NAMALWA (cell line): ENCODE measurements at regions not wholly inside any gene's neighbourhood (a gene's known extent, or its start where the extent isn't known, plus 50 kb on each side); places are given as distances from the start of the nearest gene placed in this dataset.
"Not testable (repeated sequence)": the region's sequence is repeated elsewhere in the genome, so short reads cannot be mapped to it uniquely, and the experiment has no call there.

Source experiments
- DNase-seq: peaks from one replicate; pipeline ENCODE4 v3.0.0-alpha.2; 2015; ENCODE audit warnings: low spot score

DNA sequence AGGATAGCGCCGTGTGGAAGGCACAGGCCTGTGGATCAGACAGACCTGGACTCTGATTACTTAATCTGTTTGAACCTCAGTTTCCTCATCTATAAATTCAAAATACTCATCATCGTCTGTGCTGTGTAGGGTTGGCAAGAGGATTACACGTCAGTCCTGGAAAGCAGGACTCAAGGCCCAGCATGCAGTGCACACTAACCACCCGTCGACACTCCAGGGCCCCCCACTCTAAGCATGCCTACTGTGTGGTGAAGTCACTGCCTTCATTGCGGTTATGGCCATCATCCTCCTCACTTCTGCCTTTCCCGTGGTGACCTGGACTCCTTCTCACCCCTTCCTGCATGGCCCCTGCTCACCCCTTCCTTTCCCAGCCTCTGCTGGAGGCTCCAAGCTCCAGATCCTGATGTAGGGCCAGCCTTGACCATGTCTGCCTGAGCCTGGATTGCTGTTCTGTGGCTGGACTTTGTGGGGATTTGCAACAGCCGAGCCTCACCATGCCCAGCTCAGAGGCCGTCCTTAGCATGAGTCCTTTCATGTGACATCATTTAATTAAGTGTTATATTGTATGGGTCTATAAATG lies 1158.0 kb downstream of the TBC1D22A start:
- DNase-seq = no peak

GRCh38 chr22:47919893-47920292 lies 1157.4 kb downstream of the TBC1D22A start:
- no peak for DNase-seq

DNA sequence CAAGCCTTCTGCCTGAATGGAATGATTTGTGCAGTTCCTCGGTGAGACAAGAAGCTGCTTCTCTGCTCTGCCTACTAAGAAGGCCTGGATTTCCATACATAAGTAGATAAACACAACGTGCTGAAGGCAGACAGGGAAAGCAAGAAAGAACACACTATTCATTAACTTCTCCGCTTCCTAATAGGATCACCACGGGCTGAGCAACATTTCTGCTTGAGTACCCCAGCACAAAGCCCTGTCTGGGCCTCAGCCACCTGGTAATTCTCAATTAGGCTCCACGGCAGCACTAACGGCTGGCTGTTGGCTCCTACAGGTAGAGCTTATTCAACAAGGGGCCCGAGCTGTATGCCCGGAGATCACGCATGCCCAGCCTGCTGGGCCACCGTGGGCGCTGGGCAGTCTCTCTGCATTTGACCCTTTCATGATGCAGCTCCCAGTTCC lies 1156.6 kb downstream of the TBC1D22A start:
- no peak for DNase-seq

DNA sequence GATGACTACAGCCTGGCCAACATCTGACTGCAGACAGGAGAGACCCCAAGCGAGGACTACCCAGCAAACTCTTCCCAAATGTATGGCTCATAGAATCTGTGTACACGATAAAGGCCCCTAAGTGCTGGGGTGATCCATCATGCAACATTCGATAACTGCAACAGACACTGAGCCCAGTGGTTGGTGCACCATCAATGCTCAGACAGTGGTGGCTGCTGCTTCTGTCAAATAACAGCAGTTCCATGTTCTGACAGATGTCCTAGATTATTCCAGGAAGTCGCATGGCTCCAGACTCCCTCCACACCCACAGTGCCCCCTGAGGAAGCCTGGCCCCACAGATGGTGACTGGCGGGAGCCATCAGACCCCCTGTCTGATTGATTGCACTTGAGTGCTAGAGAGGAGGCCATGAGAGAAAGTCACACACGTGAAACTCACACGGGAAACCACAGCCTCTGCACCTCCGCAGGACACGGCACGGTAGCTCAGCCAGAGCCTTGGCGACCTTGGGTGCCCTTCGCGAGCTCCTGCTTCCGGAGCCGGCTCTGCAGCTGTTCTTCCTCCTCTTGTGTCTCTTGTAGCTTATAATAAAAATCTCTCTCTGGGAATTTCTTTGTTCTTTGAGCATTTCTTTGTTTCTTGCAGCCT lies 1155.9 kb downstream of the TBC1D22A start:
- no peak for DNase-seq

DNA sequence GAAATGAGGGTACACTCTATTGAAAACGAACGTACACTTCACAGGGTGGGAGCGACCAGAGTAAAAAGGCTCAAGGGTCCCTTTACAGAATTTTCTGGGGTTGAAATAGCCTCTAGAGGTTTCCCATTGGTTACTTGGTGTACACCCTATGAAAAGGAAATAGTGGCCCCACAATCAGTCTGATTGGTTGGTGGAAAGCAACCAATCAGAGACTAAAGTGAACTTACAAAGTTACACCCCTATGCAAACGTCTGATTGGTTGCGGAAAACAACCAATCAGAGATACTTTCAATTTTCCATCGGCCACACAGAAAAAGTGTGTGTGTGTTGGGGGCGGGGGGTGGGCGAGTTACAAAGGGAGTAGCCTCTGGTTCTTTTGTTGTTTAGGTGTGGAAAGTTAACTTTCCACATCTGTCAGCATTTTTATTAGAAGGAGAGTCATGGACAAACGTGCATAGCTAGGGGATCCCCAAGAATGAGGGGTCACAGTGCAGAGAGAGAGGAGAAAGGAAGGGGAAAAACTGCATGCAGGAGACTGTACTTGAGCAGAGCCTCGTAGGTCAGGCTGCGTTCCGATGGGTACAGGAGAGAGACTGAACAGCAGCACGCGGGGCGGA lies 1152.1 kb downstream of the TBC1D22A start:
- peak; percentile 46 for DNase-seq

DNA sequence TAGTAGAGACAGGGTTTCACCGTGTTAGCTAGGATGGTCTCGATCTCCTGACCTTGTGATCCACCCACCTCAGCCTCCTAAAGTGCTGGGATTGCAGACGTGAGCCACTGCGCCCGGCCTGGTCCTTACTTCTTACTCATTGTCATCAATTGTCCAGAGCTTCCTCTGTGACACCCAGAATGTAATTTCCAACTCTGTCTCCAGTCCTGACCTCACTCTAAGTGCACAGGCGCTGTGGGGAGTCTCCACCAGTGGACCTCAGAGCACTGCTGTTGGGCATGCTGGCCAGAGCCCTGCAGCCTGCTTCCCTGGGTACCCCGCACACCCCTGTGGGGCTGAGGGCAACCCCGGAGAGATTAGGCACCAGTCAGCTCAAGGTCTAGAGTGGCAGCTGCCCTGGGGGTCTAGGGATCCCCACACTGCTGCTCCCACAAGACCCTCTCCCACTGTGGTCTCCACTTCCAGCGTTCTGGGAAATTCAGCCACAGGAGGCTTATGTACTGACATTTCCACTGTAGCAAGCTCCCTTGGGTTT lies 1140.3 kb downstream of the TBC1D22A start:
- no peak for DNase-seq

- DNase-seq = no peak
Measured at GRCh38 chr22:47901911-47902310, 1139.5 kb downstream of the TBC1D22A start.

DNA sequence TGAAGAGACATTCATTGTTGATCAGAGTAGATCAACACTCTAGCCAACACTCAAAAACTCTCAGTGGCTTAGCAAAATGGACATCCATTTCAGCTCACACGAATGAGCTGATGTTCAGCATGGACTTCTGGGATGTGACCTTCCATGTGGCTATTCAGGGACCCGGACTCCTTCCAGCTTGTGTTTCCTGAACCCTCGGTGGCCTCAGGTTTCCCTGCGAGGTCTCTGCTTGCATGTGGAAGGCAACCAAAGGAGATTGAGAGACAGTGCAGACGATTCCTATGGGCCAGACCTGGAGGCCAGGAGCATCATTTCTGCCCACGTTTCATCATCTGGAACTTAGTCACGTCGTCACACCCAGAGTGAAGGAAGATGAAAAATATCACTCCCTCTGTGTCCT lies 1137.4 kb downstream of the TBC1D22A start:
- no peak for DNase-seq

DNA sequence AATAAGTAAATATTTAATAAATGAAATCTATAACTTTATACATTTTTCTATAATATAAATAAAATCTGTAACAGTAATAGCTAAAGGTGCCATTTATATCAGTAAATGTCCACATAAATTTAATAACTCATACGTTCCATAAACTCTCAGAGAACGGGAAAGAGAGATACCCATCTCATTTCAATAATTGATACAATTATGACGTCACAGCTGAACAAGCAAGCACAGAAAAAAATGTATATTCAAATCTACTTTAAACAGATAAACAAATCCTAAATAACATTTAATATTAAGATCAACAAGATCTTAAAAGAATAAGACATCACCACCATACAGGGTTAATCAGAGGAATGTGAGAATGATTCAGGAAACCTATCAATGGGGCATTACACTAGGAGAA lies 1136.5 kb downstream of the TBC1D22A start:
- no peak for DNase-seq

GRCh38 chr22:47891609-47892008 lies 1129.2 kb downstream of the TBC1D22A start:
- no peak for DNase-seq

GRCh38 chr22:47888817-47889216 lies 1126.4 kb downstream of the TBC1D22A start:
- no peak for DNase-seq

DNA sequence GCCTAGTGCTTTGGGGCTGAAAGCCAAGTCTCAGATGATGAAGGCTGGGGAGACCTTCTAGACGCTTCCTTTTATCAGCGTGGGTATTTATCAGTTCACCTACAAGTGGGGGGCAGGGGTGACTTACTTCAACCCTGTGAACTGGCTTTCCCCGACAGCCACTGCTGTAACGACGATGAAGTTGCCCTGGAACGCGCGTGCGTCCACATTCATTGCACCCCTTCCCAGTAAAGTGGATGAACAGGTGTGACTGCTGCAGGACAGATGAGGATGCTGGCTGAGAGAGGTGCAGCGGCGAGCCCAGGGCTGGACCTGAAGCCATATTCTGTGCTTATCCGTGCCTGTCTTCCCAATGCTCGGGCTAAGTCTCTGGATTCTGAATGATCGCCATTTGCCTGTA lies 1122.3 kb downstream of the TBC1D22A start:
- no peak for DNase-seq

DNA sequence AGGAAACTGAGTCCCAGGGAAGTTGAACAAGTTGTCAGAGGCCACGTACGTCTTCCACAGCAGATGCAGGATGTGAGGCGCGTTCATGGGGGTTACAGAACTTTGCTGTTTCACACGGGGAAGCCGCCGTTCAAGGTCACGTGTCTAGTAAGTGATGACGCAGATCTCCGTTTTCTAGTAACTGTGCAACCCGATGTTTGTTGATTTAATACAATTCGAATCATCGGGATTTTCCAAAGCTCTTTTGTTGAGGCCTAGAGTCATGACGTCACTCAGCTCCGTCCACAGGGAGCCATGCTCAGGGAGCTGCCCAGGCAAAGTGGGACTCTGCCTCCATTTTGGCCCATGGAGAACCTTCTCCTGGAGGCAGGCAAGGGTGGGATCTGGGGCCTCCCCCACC lies 1121.8 kb downstream of the TBC1D22A start:
- DNase-seq = no peak

GRCh38 chr22:47883757-47884156 lies 1121.3 kb downstream of the TBC1D22A start:
- no peak for DNase-seq

DNA sequence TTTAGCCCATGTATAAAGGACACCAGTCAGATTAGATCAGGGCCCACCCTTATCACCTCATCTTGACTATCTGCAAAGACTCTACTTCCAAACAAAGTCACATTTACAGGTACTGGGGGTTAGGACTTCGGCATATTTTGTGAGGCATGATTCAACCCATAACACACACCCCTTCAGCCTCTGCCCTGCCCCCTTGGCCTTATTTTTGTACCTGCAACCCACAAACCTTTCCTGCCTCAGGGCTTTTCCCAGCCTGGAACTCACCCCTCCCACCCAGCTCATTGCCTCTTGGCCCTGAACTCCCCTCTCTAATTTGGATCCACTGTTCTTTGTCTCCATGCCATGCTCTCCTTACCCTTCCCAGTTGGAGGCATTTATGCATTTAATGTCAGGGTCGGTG lies 1116.9 kb downstream of the TBC1D22A start:
- DNase-seq = no peak

GRCh38 chr22:47878460-47878859 lies 1116.0 kb downstream of the TBC1D22A start:
- DNase-seq = no peak

- DNase-seq = no peak
Measured at GRCh38 chr22:47872761-47873535, 1110.5 kb downstream of the TBC1D22A start.

GRCh38 chr22:47865626-47866025 lies 1103.2 kb downstream of the TBC1D22A start:
- DNase-seq = no peak

DNA sequence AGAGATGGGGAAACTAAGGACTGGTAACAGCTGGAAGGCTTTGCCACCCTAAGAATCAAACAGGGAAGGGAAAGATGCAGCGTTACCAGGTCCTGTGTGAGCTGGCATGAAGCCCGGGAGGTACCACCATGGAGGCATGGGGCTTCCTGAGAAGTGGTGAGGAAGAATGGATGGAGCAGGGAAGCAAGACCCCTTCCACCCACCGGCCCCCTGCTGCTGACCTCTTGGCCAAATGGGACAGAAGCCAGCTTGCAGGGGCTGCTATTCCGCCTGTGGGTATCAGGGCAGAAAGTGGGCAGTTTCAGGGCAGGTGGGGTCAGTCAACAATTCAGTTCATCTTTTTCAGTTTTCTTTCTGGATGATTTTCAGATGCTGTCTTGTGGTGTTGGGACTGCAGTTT lies 1099.9 kb downstream of the TBC1D22A start:
- no peak for DNase-seq

DNA sequence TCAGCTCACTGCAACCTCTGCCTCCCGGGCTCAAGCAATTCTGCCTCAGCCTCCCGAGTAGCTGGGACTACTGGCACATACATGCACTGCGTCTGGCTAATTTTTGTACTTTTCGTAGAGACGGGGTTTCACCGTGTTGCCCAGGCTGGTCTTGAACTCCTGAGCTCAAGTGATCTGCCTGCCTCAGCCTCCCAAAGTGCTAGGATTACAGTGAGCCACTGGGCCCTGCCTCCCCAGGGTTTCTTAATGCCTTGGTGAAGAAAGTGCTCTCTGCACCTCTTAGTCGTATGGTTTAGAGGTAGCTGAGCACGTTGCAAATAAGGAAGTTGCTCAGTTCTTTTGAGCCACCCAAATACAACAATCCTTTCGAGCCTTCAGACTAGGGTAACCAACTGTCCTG lies 1098.5 kb downstream of the TBC1D22A start:
- DNase-seq = not testable (repeated sequence)

GRCh38 chr22:47859881-47860525 lies 1097.6 kb downstream of the TBC1D22A start:
- DNase-seq = no peak

DNA sequence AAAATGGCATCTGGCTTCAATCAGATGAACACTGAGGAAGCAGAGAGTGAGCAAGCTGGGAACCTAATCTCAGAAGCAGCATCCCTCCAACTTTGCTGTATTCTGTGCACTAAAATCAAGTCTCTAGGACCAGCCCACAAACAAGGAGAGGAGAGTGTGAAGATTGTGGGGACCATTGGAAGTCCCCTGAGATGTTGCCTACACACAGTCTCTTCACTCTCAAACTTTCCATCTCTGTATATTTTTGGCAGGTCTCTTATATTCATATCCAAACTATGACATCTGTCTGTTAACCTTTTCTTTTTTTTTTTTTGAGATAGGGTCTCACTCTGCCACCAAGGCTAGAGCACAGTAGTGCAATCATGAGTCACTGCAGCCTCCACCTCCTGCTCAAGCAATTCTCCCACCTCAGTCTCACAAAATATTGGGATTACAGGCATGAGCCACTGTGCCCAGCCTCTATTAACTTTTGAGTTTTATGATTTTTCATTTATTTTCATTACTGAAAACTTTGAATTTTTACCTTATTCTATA lies 1096.4 kb downstream of the TBC1D22A start:
- DNase-seq = no peak
